HG02885 (cell line): ENCODE measurements at regions not wholly inside any gene's neighbourhood (a gene's known extent, or its start where the extent isn't known, plus 50 kb on each side); places are given as distances from the start of the nearest gene placed in this dataset.
"Not testable (repeated sequence)": the region's sequence is repeated elsewhere in the genome, so short reads cannot be mapped to it uniquely, and the experiment has no call there.

ENCODE experiments used
- ATAC-seq: cut with Tn5 transposase; IDR thresholded peaks from one replicate; pipeline ENCODE4 v1.9.1; 2021; ENCODE audit warnings: mild to moderate bottlenecking; ENCODE audit not compliant: unreplicated experiment, poor library complexity

GRCh38 chr1:229154811-229155210 lies 116.1 kb upstream of the RAB4A start:
- no peak for ATAC-seq

DNA sequence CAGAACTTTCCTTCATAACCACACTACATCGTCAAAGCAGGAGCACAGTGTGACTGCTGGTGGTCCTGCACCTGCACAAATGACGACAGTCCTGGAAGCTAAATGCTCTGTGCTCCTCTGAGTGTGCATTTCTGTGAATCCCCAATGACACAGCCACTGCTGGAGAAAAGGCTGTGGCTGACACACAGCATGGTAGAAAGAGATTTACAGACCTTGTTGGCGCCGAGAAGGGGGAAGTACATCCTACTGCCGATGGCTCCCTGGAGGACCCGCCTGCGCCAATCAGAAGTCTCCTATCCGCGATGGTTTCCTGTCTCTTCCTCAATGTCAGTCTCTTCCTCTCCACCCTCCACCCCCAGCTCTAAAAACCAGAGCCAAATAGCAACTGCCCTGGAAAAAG lies 115.4 kb upstream of the RAB4A start:
- ATAC-seq, result no peak

DNA sequence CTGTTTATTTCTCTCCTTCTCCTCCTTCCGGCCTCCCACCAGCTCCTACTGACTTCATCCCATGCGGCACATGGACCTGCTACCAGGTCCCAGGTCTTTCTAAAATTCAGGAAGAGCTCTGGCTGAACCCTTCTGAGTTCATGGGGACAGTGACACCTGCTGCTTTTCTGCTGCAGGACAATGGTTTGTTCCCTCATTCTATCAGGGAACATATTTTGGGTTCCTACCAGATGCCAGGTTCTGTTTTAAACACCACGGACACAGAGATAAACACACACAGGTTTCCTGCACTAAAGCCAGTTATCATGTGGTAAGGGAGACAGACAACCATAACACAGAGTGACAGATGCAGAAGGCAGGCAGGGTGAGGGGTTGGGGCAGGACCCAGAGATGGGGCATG lies 114.0 kb upstream of the RAB4A start:
- ATAC-seq, result no peak

GRCh38 chr1:229157480-229157879 lies 113.4 kb upstream of the RAB4A start:
- no peak for ATAC-seq

GRCh38 chr1:229158341-229158921 lies 112.5 kb upstream of the RAB4A start:
- ATAC-seq, result no peak

DNA sequence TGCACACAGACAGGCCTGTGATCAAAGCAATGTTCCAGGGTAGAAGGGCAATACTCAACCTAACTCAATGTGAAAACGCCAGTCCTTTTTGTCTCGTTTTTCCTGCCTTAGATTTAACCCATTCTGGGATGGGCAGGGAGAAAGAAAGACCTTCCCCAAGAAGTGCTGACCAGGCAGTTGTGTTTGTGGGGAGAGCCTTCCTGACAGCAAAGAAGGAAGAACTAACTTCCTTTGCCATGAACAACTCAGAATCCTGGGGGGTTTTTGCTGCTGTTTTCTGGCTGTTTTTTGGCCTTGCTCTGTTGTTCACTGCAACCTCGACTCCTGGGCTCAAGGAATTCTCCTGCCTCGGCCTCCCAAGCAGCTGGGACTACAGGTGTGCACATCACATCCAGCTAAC lies 112.0 kb upstream of the RAB4A start:
- no peak for ATAC-seq

DNA sequence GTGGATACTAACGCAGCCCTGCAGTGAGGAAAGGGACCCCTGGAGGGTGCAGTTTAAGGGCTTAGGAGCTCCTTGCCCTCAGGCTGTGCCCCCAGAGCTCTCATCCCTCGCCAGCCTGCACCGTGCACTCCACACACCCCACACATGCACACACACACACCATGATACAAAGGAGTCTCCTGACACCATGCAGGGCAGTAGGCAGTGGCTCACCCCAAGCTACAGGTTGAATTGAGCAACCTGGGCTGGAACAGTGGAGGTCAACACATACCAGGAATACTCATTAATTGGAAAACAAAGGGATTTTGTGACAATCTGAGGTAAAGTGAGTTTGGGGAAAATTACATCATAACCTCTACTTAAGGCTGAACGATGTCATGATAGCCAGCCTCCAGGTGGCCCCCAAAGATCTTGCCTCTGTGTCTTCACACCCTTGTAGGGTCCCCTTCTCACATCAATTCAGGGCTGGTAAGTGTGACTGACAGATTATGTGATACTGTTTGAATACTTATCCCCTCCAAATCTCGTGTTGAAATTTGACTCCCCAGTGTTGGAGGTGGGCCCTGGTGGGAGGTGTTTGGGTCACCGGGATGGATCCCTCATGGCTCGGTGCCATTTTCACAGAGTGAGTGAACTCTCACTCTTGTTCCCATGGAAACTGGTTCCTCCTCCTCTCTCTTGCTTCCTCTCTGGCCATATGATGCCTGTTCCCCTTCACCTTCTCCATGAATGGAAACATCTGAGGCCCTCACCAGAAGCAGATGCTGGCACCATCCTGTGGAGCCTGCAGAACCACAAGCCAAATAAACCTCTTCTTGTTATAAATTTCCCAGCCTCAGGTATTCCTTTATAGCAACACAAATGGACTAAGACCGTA lies 111.0 kb upstream of the RAB4A start:
- no peak for ATAC-seq

DNA sequence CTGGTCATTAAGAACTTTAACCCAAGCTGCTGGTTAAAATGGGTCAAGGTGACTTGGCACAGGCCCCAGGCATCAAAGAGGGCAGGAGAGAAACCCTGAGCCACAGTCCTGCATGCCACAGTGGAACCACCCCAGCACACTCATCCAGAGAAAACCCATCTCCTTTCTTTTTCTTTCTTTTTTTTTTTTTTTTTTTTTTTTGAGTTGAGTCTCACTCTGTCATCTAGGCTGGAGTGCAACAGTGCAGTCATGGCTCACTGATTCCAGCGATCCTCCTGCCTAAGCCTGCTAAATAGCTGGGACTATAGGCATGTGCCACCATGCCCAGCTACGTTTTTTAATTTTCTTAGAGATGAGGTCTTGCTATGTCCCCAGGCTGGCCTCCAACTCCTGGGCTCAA lies 109.2 kb upstream of the RAB4A start:
- ATAC-seq, result no peak

GRCh38 chr1:229162825-229163515 lies 107.9 kb upstream of the RAB4A start:
- ATAC-seq, result no peak

DNA sequence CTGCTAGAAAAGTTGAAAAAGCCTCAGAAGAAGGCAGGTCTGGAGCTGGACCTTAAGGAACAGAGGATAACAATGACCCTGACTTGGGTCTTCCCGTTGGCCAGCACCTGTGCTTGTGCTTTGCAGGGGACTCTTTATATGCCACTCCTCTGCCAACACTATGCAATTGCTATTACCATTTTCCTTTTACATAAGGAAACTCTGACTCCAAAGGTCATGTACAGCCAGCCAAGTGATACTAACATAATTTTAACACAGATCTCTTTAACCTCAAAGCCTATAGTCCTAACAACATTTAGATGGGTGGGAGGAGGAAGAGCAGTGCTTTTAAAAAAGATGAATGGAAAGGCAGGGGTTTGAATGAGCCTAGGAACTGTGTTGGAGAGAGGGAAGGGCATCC lies 106.6 kb upstream of the RAB4A start:
- no peak for ATAC-seq

DNA sequence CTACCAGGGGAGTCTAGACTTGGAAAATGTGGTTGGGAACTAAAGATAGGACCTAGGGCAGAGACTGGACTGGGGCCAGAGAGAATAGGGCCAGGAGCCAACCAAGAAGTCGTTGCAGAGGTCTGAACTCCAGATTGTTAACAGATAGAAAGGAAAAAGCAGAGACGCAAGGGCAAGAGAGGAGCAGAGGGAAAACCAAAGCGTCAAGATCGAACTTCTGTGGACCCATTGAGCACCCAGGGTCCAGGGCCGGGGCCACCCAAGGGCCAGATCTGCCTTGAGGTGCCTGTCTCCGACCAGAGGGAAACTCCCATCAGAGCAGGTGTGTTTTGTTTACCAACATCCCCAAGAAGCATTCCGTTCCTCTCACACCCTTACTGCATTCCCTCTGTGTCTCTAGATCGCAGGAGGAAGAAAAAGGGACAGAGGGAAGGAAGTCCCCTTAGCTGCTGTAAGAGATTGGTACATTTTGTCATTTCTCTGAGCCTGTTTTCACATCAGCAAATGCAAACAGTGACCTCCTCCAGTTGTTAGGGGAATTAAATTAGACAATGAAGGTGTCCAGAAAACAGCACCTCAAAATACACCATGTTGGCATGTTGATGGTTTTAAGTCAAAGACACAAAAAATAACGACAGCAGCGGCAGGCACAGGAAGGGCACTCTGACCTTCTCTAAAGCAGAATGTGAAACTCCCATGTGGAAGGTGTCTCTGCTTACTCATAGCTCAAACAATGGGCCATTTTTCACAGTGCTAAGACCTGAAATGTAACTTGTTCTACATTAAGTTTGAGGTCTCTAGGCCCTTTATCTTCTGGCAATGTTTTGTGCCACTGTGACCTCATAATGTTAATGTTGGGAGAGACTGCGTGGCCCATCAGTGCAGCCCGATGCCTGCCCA lies 105.8 kb upstream of the RAB4A start:
- ATAC-seq, result no peak

- ATAC-seq, result no peak
These were observed 103.6 kb upstream of the RAB4A start for GRCh38 chr1:229167318-229167717.

DNA sequence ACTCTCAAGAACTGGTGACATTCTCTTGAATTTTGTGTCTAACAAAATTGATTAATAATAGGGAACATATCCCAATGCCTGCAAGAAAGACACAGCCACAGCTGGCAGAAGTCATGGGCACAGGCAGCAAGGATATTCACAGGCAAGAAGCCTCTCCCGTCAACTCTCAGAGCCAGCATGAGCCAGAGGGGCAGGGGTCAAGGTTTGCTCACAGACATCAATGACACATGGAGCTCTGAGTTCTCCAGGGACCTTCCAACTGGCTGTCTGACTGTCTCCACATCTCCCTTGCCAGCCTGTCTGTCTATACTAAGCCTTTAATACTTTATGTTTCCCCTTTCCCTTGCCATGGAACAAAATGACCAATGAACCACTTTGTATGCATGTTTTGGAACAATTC lies 101.5 kb upstream of the RAB4A start:
- no peak for ATAC-seq

DNA sequence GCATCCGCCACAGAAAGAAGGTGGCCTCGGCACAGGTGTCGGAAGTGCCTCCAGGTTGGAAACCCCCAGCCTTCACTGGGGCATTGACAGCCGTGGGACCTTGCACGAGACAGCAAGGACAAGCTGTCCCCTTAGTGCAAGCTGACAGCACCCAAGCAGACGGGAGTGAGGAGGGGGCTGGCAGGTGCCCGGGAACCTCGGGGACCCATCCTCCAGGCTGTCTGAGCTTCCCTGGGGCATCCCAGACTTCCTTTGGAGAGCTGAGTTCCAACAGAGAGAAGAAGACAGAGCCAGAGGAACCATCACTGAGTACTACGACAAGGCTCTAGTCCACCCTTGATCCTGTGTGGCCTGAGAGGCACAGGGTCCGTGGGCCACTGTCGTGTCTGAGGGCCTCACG lies 100.6 kb upstream of the RAB4A start:
- no peak for ATAC-seq

GRCh38 chr1:229170778-229171505 lies 100.0 kb upstream of the RAB4A start:
- ATAC-seq, result no peak

GRCh38 chr1:229171934-229172333 lies 99.0 kb upstream of the RAB4A start:
- no peak for ATAC-seq

DNA sequence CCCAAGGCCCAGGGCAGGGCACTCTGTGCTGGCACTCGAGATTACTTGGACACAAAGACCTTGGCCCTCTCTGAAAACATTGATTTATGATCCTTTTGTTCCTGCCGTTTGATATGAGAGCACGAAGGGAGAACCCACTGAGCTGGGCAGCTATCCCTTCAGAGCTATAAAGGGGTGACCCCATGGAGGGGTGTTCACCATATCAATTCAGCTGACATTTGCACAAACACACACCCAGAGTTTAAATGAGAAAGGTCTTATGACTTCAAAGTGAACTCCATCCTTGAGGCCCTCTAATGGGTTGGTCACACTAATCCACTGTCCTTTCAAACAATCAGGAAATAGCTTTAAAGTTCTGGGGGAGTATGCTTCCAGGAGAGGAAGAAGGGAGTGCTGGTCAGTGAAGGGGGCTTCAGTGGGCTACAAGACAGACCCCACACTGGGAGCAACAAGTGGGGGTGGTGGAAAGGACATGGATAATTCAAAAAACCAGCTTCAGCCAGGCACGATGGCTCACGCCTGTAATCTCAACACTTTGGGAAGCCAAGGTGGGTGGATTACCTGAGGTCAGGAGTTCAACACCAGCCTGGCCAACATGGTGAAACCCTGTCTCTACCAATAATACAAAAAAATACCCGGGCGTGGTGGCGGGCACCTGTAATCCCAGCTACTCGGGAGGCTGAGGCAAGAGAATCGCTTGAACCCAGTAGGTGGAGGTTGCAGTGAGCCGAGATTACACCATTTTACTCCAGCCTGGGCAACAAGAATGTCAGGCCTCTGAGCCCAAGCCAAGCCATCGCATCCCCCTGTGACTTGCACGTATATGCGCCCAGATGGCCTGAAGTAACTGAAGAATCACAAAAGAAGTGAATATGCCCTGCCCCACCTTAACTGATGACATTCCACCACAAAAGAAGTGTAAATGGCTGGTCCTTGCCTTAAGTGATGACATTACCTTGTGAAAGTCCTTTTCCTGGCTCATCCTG lies 97.1 kb upstream of the RAB4A start:
- ATAC-seq, result not testable (repeated sequence)

DNA sequence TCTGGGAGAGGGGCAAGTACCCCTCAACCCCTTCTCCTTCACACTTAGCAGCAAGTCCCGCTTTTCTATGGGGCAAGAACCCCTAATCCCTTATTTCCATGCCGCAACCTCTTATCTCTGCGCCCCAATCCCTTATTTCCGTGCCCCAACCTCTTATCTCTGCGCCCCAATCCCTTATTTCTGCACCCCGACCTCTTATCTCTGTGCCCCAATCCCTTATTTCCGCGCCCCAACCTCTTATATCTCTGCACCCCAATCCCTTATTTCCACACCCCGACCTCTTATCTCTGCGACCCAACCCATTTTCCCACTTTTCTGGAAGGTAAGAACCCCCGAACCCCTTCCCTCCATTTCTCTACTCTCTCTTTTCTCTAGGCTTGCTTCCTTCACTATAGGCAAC lies 95.6 kb upstream of the RAB4A start:
- not testable (repeated sequence) for ATAC-seq

DNA sequence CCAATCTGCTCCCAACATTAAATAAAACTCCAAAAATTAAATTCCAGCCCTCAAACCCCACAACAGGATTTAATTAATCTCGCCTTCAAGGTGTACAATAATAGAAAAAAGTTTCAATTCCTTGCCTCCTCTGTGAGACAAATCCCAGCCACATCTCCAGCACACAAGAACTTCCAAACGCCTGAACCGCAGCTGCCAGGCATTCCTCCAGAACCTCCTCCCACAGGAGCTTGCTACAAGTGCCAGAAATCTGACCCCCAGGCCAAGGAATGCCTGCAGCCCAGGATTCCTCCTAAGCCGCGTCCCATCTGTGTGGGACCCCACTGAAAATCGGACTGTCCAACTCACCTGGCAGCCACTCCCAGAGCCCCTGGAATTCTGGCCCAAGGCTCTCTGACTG lies 94.5 kb upstream of the RAB4A start:
- not testable (repeated sequence) for ATAC-seq
